ENCODE measurements at regions not wholly inside any gene's neighbourhood (a gene's known extent, or its start where the extent isn't known, plus 50 kb on each side); places are given as distances from the start of the nearest gene placed in this dataset.

DNA sequence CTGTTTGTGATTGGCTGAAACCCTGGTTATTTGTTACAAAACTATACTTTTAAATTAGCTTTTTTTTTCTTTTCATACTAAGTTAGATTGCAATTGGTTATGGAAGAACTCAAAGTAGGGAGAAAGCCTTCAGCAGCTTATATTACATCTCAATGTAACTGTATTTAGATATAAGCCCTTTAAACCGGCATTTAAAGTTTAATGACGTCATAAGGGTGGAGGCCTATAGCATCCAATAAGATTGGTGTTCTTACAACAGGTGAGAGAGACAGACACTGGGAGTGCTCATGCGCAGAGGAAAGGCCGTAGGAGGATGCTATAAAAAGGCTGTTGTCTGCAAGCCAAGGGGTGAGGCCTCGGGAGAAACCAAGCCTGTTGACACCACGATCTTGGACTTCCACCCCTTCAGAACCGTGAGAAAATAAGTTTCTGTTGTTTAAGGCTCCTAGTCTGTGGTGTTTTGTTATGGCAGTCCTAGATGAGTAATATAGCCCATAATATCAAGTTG is 1198.8 kb upstream of the SPRY2 start:
- Histone ChIP-seq H3K9me2 (ENCODE audit: insufficient read depth, low read length) (no peaks in the 10 kb centered on the region), H3K27me3 (ENCODE audit: insufficient read depth, low read depth, low read length) (no peaks in the 10 kb centered on the region), H4K20me1 (ENCODE audit: insufficient read depth) (no peaks in the 10 kb centered on the region), H3K9ac (ENCODE audit: low read length) (no peak overlapping the region), H2AFZ (ENCODE audit: low read depth, low read length) (no peak overlapping the region), H3F3A (ENCODE audit: insufficient read depth, low read length, poor library complexity, severe bottlenecking) (no peaks in the 10 kb centered on the region), H3K79me2 (replicated peaks; ENCODE audit: insufficient read depth, low read length) (no peaks in the 10 kb centered on the region), H3K27ac (ENCODE audit: low read length) (no peak overlapping the region), H3K4me3 (ENCODE audit: low read length) (no peak overlapping the region), H3K4me2 (ENCODE audit: low read length) (no peak overlapping the region), H3K36me3 (ENCODE audit: insufficient read depth, low read length) (no peaks in the 10 kb centered on the region), H3K9me3 (ENCODE audit: low read length) (no peaks in the 10 kb centered on the region)
- TF ChIP-seq EZH2 (IDR thresholded peaks at IDR 0.05; ENCODE audit: borderline replicate concordance, insufficient read depth, low read length, poor library complexity, severe bottlenecking) (no peak), RAD21 (conservative IDR thresholded peaks at IDR 0.05) (no peak), TAF1 (IDR thresholded peaks at IDR 0.05; ENCODE audit: low read depth) (no peak), SMC3 (conservative IDR thresholded peaks at IDR 0.05; ENCODE audit: poor library complexity) (no peak), MXI1 (conservative IDR thresholded peaks at IDR 0.05; ENCODE audit: poor library complexity, severe bottlenecking) (no peak), EP300 (conservative IDR thresholded peaks at IDR 0.05; ENCODE audit: poor library complexity, severe bottlenecking) (no peak), POLR2AphosphoS5 (IDR thresholded peaks at IDR 0.05) (no peak)
- TF ChIP-seq, protein P1, sequence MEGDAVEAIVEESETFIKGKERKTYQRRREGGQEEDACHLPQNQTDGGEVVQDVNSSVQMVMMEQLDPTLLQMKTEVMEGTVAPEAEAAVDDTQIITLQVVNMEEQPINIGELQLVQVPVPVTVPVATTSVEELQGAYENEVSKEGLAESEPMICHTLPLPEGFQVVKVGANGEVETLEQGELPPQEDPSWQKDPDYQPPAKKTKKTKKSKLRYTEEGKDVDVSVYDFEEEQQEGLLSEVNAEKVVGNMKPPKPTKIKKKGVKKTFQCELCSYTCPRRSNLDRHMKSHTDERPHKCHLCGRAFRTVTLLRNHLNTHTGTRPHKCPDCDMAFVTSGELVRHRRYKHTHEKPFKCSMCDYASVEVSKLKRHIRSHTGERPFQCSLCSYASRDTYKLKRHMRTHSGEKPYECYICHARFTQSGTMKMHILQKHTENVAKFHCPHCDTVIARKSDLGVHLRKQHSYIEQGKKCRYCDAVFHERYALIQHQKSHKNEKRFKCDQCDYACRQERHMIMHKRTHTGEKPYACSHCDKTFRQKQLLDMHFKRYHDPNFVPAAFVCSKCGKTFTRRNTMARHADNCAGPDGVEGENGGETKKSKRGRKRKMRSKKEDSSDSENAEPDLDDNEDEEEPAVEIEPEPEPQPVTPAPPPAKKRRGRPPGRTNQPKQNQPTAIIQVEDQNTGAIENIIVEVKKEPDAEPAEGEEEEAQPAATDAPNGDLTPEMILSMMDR (IDR thresholded peaks at IDR 0.05; ENCODE audit: poor library complexity, severe bottlenecking) = no peak
- TF ChIP-seq, protein P2, sequence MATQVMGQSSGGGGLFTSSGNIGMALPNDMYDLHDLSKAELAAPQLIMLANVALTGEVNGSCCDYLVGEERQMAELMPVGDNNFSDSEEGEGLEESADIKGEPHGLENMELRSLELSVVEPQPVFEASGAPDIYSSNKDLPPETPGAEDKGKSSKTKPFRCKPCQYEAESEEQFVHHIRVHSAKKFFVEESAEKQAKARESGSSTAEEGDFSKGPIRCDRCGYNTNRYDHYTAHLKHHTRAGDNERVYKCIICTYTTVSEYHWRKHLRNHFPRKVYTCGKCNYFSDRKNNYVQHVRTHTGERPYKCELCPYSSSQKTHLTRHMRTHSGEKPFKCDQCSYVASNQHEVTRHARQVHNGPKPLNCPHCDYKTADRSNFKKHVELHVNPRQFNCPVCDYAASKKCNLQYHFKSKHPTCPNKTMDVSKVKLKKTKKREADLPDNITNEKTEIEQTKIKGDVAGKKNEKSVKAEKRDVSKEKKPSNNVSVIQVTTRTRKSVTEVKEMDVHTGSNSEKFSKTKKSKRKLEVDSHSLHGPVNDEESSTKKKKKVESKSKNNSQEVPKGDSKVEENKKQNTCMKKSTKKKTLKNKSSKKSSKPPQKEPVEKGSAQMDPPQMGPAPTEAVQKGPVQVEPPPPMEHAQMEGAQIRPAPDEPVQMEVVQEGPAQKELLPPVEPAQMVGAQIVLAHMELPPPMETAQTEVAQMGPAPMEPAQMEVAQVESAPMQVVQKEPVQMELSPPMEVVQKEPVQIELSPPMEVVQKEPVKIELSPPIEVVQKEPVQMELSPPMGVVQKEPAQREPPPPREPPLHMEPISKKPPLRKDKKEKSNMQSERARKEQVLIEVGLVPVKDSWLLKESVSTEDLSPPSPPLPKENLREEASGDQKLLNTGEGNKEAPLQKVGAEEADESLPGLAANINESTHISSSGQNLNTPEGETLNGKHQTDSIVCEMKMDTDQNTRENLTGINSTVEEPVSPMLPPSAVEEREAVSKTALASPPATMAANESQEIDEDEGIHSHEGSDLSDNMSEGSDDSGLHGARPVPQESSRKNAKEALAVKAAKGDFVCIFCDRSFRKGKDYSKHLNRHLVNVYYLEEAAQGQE (IDR thresholded peaks at IDR 0.05; ENCODE audit: borderline replicate concordance) = no peak

DNA sequence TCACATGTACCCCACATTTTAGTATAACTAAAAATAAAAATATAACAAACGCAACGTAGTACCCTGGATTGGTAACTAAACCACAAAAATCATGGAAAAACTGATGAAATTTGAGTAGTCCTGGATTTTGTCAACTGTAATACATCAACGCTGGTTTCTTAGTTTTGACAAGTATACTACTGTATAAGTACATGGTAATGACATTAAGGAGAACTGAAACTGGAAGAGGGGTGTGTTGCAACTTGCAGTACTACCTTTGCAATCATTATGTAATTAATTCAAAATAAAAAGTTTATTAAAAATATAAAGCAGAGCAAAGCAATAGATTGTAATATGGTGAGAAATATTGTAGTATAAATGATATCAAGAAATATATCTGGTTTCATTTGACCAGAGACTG is 1158.0 kb upstream of the SPRY2 start:
- Histone ChIP-seq H3F3A (ENCODE audit: insufficient read depth, low read length, poor library complexity, severe bottlenecking) (no peaks in the 10 kb centered on the region), H3K27me3 (ENCODE audit: insufficient read depth, low read depth, low read length) (no peaks in the 10 kb centered on the region)
- TF ChIP-seq SMC3 (conservative IDR thresholded peaks at IDR 0.05; ENCODE audit: poor library complexity) (no peak), TAF1 (IDR thresholded peaks at IDR 0.05; ENCODE audit: low read depth) (no peak), EZH2 (IDR thresholded peaks at IDR 0.05; ENCODE audit: borderline replicate concordance, insufficient read depth, low read length, poor library complexity, severe bottlenecking) (no peak)

More for the DNA sequence above, 1158.0 kb upstream of the SPRY2 start:
- H2AFZ ChIP-seq (ENCODE audit: low read depth, low read length) = no peak overlapping the region
- H4K20me1 ChIP-seq (ENCODE audit: insufficient read depth) = no peaks in the 10 kb centered on the region
- no peaks in the 10 kb centered on the region for H3K9me2 ChIP-seq (ENCODE audit: insufficient read depth, low read length)
- H3K79me2 ChIP-seq (replicated peaks; ENCODE audit: insufficient read depth, low read length) = no peaks in the 10 kb centered on the region
- no peak overlapping the region for H3K9ac ChIP-seq (ENCODE audit: low read length)
- H3K9me3 ChIP-seq (ENCODE audit: low read length) = no peaks in the 10 kb centered on the region
- H3K27ac ChIP-seq (ENCODE audit: low read length) = no peak overlapping the region
- no peaks in the 10 kb centered on the region for H3K36me3 ChIP-seq (ENCODE audit: insufficient read depth, low read length)
- H3K4me2 ChIP-seq (ENCODE audit: low read length) = no peak overlapping the region
- no peak overlapping the region for H3K4me3 ChIP-seq (ENCODE audit: low read length)
